OCI-LY1 (cell line): ENCODE measurements at regions not wholly inside any gene's neighbourhood (a gene's known extent, or its start where the extent isn't known, plus 50 kb on each side); places are given as distances from the start of the nearest gene placed in this dataset.

Experiments used
- EZH2 ChIP-seq: fragments of 200-600 bp; sonication (generic), shearing (Covaris generic); IDR thresholded peaks from 2 replicates; pipeline ENCODE4 v1.8.0; 2017; ENCODE audit warnings: borderline replicate concordance, mixed run types, mild to moderate bottlenecking, antibody characterized with exemption, low read length, moderate library complexity, mixed read lengths
- TF ChIP-seq, protein P1 (sequence below): fragments of 200-600 bp; sonication (generic), shearing (Covaris generic); IDR thresholded peaks from 2 replicates; pipeline ENCODE4 v1.5.1; 2017; ENCODE audit warnings: mild to moderate bottlenecking, antibody characterized with exemption, low read length, moderate library complexity, mixed read lengths

DNA sequence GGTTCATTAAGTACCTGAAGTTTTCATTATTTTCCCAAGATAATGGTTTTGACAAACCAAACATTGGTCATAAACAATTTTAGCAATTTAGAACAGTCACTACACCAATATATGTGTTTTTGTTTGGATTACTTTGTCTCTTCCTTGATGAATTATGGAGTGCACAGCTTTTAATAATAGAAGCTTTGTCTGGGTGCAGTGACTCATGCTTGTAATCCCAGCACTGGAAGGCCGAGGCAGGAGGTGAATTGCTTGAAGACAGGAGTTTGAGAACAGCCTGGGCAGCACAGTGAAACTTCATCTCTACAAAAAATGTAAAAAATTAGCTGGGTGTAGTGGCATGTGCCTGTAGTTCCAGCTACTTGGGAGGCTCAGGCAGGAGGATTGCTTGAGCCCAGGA, 89.4 kb upstream of the ANKEF1 start:
- TF ChIP-seq, protein P1, sequence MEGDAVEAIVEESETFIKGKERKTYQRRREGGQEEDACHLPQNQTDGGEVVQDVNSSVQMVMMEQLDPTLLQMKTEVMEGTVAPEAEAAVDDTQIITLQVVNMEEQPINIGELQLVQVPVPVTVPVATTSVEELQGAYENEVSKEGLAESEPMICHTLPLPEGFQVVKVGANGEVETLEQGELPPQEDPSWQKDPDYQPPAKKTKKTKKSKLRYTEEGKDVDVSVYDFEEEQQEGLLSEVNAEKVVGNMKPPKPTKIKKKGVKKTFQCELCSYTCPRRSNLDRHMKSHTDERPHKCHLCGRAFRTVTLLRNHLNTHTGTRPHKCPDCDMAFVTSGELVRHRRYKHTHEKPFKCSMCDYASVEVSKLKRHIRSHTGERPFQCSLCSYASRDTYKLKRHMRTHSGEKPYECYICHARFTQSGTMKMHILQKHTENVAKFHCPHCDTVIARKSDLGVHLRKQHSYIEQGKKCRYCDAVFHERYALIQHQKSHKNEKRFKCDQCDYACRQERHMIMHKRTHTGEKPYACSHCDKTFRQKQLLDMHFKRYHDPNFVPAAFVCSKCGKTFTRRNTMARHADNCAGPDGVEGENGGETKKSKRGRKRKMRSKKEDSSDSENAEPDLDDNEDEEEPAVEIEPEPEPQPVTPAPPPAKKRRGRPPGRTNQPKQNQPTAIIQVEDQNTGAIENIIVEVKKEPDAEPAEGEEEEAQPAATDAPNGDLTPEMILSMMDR, result no peak
- no peak for TF ChIP-seq EZH2
